HFF-Myc (cell line): ENCODE measurements at regions not wholly inside any gene's neighbourhood (a gene's known extent, or its start where the extent isn't known, plus 50 kb on each side); places are given as distances from the start of the nearest gene placed in this dataset.
"Not testable (repeated sequence)": the region's sequence is repeated elsewhere in the genome, so short reads cannot be mapped to it uniquely, and the experiment has no call there.

ENCODE experiments used
- DNase-seq: peaks from one replicate; pipeline ENCODE4 v3.0.0-alpha.2; 2011; ENCODE audit warnings: low read depth; ENCODE audit errors: extremely low read depth
- H3K4me3 ChIP-seq: replicated peaks from 2 replicates; pipeline ENCODE4 v1.5.1; 2011; ENCODE audit warnings: low read depth, mild to moderate bottlenecking, control low read depth, low read length
- TF ChIP-seq, protein P1 (sequence below): IDR thresholded peaks from 2 replicates; pipeline ENCODE4 v1.5.1; 2012; ENCODE audit warnings: mild to moderate bottlenecking, low read depth, low read length, control low read depth; ENCODE audit errors: missing control alignments

GRCh38 chrX:40971736-40972135 is 113.5 kb upstream of the USP9X start:
- TF ChIP-seq, protein P1, sequence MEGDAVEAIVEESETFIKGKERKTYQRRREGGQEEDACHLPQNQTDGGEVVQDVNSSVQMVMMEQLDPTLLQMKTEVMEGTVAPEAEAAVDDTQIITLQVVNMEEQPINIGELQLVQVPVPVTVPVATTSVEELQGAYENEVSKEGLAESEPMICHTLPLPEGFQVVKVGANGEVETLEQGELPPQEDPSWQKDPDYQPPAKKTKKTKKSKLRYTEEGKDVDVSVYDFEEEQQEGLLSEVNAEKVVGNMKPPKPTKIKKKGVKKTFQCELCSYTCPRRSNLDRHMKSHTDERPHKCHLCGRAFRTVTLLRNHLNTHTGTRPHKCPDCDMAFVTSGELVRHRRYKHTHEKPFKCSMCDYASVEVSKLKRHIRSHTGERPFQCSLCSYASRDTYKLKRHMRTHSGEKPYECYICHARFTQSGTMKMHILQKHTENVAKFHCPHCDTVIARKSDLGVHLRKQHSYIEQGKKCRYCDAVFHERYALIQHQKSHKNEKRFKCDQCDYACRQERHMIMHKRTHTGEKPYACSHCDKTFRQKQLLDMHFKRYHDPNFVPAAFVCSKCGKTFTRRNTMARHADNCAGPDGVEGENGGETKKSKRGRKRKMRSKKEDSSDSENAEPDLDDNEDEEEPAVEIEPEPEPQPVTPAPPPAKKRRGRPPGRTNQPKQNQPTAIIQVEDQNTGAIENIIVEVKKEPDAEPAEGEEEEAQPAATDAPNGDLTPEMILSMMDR, result no peak
- H3K4me3 ChIP-seq, result no peak overlapping the region
- DNase-seq, result no peak

GRCh38 chrX:40973619-40974018 is 111.6 kb upstream of the USP9X start:
- TF ChIP-seq, protein P1, result no peak
- DNase-seq, result no peak
- H3K4me3 ChIP-seq, result no peak overlapping the region

- no peak overlapping the region for H3K4me3 ChIP-seq
- no peak for DNase-seq
- TF ChIP-seq, protein P1, result no peak
Observed at GRCh38 chrX:40975951-40976350, 109.3 kb upstream of the USP9X start.

DNA sequence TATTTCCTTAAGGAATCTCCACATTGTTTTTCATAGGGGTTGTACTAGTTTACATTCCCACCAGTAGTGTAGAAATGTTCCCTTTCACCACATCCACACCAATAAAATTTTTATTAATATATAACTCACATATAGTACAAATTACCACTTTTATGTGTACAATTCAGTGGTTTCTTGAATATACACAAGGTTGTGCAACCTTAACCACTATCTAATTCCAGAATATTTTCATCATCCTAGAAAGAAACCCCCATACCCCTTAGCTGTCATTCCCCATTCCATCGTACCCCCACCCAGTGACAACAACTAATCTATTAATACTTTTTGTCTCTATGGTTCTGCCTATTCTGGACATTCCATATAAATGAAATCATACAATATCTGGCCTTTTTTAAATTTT is 108.3 kb upstream of the USP9X start:
- TF ChIP-seq, protein P1, result no peak
- DNase-seq, result no peak
- H3K4me3 ChIP-seq, result no peak overlapping the region

- TF ChIP-seq, protein P1, result no peak
- DNase-seq, result no peak
- no peak overlapping the region for H3K4me3 ChIP-seq
Observed at GRCh38 chrX:40984962-40985361, 100.3 kb upstream of the USP9X start.

GRCh38 chrX:40987413-40987812 is 97.8 kb upstream of the USP9X start:
- H3K4me3 ChIP-seq, result no peak overlapping the region
- TF ChIP-seq, protein P1, result no peak
- no peak for DNase-seq

- TF ChIP-seq, protein P1, result no peak
- DNase-seq, result no peak
- H3K4me3 ChIP-seq, result no peak overlapping the region
Observed at GRCh38 chrX:40988100-40988499, 97.1 kb upstream of the USP9X start.

GRCh38 chrX:40993395-40993794 is 91.8 kb upstream of the USP9X start:
- H3K4me3 ChIP-seq, DNase-seq: not testable (repeated sequence)
